Gastroesophageal sphincter (tissue), 3 donors: ENCODE measurements at regions not wholly inside any gene's neighbourhood (a gene's known extent, or its start where the extent isn't known, plus 50 kb on each side); places are given as distances from the start of the nearest gene placed in this dataset.

Source experiments
- CTCF ChIP-seq, 4 experiments: fragments of 200-600 bp in 2 of 4; fragments of 450-650 bp in 2 of 4; sonication (generic) in 1 of 4; IDR thresholded peaks; one replicate each; pipeline ENCODE4 v1.5.1; 2017 to 2019; ENCODE audit warnings: antibody characterized with exemption in 4 of 4, mild to moderate bottlenecking in 2 of 4, moderate library complexity in 2 of 4
- POLR2A ChIP-seq, 2 donors: fragments of 450-650 bp; IDR thresholded peaks; one replicate each; pipeline ENCODE4 v1.6.1; 2017; ENCODE audit warnings: antibody characterized with exemption in 2 of 2, mild to moderate bottlenecking in 2 of 2, moderate library complexity in 1 of 2

- no peak for TF ChIP-seq CTCF (IDR thresholded peaks at IDR 0.05)
- no peak for TF ChIP-seq POLR2A (IDR thresholded peaks at IDR 0.05)
Observed at GRCh38 chr1:115175596-115175995, 86.3 kb upstream of the TSPAN2 start.
